NB4 (cell line): ENCODE measurements at regions not wholly inside any gene's neighbourhood (a gene's known extent, or its start where the extent isn't known, plus 50 kb on each side); places are given as distances from the start of the nearest gene placed in this dataset.
"Not testable (repeated sequence)": the region's sequence is repeated elsewhere in the genome, so short reads cannot be mapped to it uniquely, and the experiment has no call there.

Experiments
- DNase-seq: peaks from one replicate; pipeline ENCODE4 v3.0.0; 2010; ENCODE audit warnings: low read depth
- H3K4me3 ChIP-seq: one replicate; pipeline ENCODE4 v1.5.1; 2011; ENCODE audit warnings: mild to moderate bottlenecking, low read depth, low read length, moderate library complexity
- CTCF ChIP-seq: IDR thresholded peaks from one replicate; pipeline ENCODE4 v1.5.1; 2012; ENCODE audit warnings: low read depth, low read length
- MYC ChIP-seq: IDR thresholded peaks from 2 replicates; pipeline ENCODE4 v1.6.1; 2011; ENCODE audit warnings: low read depth, low read length
- POLR2A ChIP-seq: IDR thresholded peaks from 2 replicates; pipeline ENCODE4 v1.6.1; 2011; ENCODE audit warnings: mild to moderate bottlenecking; ENCODE audit not compliant: insufficient read length; ENCODE audit errors: extremely low read depth
- TF ChIP-seq, protein P1 (sequence below): IDR thresholded peaks from 2 replicates; pipeline ENCODE4 v1.6.1; 2011; ENCODE audit warnings: low read depth, low read length

GRCh38 chr6:15110726-15111354, 135.0 kb upstream of the JARID2 start:
- no peak for TF ChIP-seq MYC
- no peak for TF ChIP-seq CTCF
- no peak for TF ChIP-seq POLR2A
- TF ChIP-seq, protein P1, sequence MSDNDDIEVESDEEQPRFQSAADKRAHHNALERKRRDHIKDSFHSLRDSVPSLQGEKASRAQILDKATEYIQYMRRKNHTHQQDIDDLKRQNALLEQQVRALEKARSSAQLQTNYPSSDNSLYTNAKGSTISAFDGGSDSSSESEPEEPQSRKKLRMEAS: no peak
- DNase-seq: no peak
- H3K4me3 ChIP-seq: no peak overlapping the region

- not testable (repeated sequence) for H3K4me3 ChIP-seq, DNase-seq
Measured at GRCh38 chr6:15111576-15111975, 134.3 kb upstream of the JARID2 start.

- TF ChIP-seq MYC: no peak
- H3K4me3 ChIP-seq: no peak overlapping the region
- DNase-seq: no peak
Measured at GRCh38 chr6:15113587-15113986, 132.3 kb upstream of the JARID2 start.

DNA sequence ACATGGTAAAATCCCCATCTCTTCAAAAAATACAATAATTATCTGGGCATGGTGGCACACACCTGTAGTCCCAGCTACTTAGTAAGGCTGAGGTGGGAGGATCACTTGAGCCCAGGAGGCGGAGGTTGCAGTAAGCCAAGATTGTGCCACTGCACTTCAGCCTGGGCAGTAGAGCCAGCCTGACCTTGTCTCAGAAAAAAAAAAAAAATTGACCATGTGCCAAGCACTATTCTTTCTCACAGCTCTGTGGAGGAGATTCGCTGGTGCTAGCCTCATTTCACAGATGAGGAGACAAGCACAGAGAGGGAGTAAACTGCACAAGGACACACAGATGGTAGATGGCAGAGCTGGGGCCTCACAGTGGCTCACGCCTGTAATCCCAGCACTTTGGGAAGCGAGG, 131.8 kb upstream of the JARID2 start:
- no peak for DNase-seq
- TF ChIP-seq CTCF (no peak), MYC (no peak), POLR2A (no peak)
- TF ChIP-seq, protein P1: no peak
- H3K4me3 ChIP-seq: no peak overlapping the region

- TF ChIP-seq POLR2A: no peak
- TF ChIP-seq CTCF: no peak
- TF ChIP-seq, protein P1: no peak
- TF ChIP-seq MYC: no peak
- no peak overlapping the region for H3K4me3 ChIP-seq
- DNase-seq: no peak
Measured at GRCh38 chr6:15116889-15117288, 129.0 kb upstream of the JARID2 start.

DNA sequence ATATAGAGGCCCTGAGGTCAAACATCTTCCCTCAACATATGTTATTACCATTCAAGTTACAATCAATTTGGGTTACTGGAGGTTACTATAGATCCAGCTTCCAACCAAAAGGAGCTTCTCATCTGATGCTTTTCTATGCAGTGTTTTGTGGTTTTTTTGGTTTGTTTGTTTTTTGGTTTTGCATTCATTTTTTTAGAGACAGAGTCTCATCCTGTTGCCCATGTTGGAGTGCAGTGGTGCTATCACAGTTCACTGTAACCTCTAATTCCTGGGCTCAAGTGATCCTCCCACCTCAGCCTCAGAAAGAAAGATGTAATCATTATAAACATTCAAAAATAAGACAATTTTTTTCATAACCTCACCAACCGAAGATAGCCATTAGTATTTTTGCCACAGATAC, 124.4 kb upstream of the JARID2 start:
- TF ChIP-seq MYC (no peak), POLR2A (no peak), CTCF (no peak)
- TF ChIP-seq, protein P1: no peak
- no peak overlapping the region for H3K4me3 ChIP-seq
- no peak for DNase-seq

GRCh38 chr6:15121977-15122550, 123.8 kb upstream of the JARID2 start:
- DNase-seq: no peak
- no peak for TF ChIP-seq POLR2A
- TF ChIP-seq, protein P1: no peak
- no peak overlapping the region for H3K4me3 ChIP-seq
